Hematopoietic multipotent progenitor cell treated with erythropoietin and hydrocortisone succinate and interleukin-3 and kit ligand, for 6 days (in vitro differentiated cells): ENCODE measurements at regions not wholly inside any gene's neighbourhood (a gene's known extent, or its start where the extent isn't known, plus 50 kb on each side); places are given as distances from the start of the nearest gene placed in this dataset.
A peak's percentile ranks its signal among the peaks of the same experiment; 100 is the strongest.

Experiments
- DNase-seq: peaks from one replicate; pipeline ENCODE4 v3.0.0-alpha.2; 2015

DNA sequence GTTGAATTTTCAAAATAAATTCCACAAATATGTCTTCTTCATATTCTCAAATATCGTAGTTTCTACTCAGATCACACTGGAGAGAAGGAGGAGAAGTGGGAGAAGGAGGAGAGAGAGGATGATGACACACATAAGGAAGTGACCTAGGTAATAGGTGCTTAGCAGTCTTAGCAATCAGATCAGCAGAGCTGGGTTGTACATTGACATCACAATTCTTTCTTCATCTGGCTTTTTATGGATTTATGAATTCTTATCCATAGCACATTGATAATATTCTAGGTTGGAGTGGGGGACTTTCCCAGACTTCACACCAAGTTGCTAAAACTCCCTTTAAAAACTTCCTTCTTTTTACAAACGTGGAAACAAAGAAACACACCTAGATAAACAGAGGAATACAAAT lies 86.9 kb downstream of the FGF9 start:
- no peak for DNase-seq

GRCh38 chr13:21758441-21758840 lies 87.6 kb downstream of the FGF9 start:
- no peak for DNase-seq

- no peak for DNase-seq
Observed at GRCh38 chr13:21759463-21759862, 88.6 kb downstream of the FGF9 start.

- DNase-seq = no peak
Observed at GRCh38 chr13:21759911-21760310, 89.0 kb downstream of the FGF9 start.

GRCh38 chr13:21761770-21762169 lies 90.9 kb downstream of the FGF9 start:
- DNase-seq = no peak

GRCh38 chr13:21762512-21762911 lies 91.6 kb downstream of the FGF9 start:
- no peak for DNase-seq

DNA sequence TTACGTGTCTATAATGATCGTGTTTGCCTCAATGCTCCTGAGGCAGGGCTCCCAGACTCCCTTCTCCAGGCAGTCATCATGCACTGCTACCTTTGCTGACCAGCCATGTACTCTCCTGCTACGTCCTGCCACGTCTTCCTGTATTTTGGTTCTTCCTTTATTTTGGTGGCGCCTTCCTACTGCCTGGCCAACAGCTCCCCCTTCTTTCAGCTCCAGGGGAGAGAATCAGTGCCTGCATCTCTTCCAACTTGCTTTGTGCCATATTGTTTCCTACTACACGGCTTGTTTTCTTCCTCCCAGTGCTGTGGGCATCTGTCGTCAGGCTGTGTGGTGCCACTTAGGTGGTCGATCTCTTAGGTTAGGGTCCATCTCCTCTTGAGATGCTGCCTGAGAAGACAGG lies 96.2 kb downstream of the FGF9 start:
- no peak for DNase-seq

GRCh38 chr13:21771075-21771474 lies 100.2 kb downstream of the FGF9 start:
- DNase-seq = no peak

DNA sequence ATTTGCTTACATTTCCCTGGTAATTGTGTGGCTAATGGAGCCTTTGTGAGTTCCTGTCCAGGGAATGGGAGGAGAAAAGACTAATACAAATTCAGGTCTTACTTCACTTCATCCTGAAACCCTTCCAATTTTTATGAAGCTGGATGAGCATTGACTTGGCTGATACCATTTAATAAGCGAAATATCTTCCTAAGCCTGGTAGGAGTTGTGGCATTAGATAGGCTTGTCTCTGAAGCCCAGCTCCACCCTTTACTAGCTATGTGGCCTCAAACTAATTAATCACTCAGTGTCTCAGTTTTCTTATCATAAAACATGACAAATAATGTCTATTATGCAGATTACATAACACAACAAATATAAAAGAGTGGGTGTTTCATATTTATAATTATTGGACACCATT lies 106.3 kb downstream of the FGF9 start:
- DNase-seq = peak; percentile 38

DNA sequence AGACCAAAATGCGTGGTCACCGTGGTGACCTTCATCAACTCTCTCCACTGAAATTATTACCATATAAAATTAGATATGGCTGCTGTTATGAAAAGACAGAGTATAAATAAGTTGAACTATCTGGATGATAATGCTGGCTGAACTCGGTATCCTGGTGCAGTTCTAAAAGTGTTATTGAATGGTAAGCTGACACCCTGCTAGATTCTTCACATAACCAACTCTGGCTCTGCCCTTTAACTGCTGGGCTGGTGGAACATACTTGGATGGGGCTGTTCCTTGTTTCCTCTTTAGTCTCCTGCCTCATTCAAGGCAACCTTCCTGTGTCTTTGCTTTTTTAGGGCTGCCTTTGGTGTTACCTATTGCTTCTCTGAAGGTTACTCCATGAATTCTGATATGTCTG lies 106.9 kb downstream of the FGF9 start:
- DNase-seq = no peak

GRCh38 chr13:21782736-21783135 lies 111.9 kb downstream of the FGF9 start:
- DNase-seq = no peak

GRCh38 chr13:21785990-21786389 lies 115.1 kb downstream of the FGF9 start:
- DNase-seq = no peak

GRCh38 chr13:21796066-21796465 lies 125.2 kb downstream of the FGF9 start:
- DNase-seq = no peak

DNA sequence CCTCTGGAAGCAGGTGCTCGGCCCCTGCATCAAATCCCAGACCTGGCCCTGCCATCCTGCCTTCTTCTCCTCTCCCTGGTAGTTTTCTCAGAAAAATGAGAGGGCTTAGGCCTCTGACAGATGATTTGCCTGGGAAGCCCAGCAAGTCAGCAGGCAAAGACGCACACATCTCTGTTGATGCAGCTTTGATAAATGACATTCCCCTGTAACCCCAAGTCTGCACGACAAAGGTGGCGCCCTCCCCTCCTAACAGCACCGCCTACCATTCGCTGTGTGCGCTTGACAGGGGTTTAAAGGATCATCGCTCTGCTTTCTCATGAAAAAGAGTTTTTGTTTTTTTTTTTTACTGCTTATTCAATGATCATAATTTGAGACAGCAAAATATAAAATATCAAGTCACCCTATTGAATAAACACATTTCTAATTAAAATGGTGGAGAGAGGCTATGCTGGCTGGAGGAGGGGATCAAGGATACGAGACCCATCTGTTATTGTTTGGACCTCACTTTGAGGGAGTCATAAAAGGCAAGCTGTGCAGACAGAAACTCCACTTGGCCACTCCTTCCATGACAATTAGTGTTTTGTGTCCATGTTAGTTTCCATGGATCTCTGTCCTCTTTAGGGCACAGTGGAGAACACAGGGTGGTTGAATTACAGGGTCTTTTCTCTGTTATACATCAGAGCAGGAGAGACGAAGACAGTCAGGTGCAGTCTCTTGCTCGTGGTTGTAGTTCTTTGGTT lies 126.1 kb downstream of the FGF9 start:
- no peak for DNase-seq

- no peak for DNase-seq
Observed at GRCh38 chr13:21797736-21798135, 126.9 kb downstream of the FGF9 start.

- no peak for DNase-seq
Observed at GRCh38 chr13:21798181-21798580, 127.3 kb downstream of the FGF9 start.

DNA sequence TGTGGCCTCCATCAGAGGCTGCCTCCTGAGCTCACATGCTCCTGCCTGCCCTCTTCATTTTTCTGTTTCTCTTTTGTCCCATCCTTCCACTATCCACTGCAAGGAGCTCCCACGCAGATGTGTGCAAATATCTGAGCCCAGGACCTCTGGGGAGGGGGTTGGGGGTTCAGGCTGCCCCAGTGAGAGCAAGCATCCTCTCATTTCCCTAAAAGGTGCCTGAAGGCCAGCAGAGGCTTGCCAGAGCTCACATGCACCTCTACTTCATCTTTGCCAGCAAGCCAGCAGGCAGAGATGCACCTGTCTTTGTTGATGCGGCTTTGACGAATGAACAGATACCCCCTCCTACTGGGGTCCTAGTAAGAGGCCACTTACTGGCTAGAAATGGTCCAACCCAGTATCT lies 128.8 kb downstream of the FGF9 start:
- DNase-seq = no peak

GRCh38 chr13:21800837-21801616 lies 130.2 kb downstream of the FGF9 start:
- no peak for DNase-seq

DNA sequence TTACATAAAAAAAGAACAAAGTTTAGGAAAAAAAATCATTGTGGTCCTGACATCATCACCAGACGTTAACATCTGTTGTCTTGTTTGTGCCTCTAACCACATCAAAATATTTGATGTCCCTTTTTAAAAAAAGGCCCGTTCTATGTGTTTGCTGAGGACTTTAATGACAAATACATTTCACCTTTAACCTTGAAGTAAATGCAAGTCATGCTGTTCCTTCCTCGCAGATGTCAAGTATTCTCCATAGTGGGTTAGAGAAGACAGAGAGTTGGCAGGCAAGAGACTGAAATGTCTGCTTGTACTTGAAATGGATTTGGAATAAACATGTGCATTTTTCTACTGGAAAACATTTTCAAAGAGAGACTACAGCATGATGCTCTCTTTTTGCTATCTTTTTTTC lies 134.9 kb downstream of the FGF9 start:
- DNase-seq = no peak

DNA sequence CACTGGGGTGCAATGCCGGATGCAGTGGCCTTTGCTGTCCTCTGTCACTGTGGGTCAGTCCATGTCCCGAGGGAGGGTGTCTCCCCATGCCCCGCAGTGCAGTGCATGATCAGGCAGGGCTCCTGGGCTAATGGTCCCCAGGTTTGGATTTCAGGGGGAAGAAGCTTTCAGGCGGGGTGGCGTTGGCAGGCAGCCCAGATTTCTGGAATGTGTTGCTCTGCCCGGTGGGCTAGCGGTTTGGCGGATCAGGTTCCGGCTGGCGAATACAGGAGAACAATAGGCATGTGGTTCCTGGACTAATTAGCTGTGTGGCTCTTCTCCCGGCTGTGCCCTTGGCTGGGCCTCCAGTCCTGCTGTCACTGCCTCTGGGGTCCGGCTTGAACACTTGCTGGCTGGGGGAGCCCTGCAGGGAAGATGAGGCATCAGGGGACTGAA lies 141.3 kb downstream of the FGF9 start:
- no peak for DNase-seq

- no peak for DNase-seq
Observed at GRCh38 chr13:21813110-21813509, 142.2 kb downstream of the FGF9 start.

DNA sequence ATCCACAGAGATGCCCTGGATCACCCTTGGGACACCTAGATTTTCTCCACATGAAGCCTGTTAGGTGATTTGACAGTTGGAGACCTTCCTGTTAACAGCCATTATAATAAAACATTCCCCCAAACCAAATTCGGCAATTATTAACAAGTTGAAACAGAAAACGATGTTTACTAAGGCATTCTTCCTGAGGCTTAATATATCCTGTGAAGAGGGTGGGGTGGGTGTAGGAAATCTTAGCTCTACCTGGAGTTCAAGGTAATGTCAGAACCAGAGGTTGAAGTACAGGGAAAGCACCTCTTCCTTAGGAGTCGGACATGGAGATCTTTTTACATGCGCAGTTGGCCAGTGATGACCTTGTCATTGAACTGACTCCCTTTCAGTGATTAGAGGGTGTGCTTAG lies 143.0 kb downstream of the FGF9 start:
- DNase-seq = no peak

DNA sequence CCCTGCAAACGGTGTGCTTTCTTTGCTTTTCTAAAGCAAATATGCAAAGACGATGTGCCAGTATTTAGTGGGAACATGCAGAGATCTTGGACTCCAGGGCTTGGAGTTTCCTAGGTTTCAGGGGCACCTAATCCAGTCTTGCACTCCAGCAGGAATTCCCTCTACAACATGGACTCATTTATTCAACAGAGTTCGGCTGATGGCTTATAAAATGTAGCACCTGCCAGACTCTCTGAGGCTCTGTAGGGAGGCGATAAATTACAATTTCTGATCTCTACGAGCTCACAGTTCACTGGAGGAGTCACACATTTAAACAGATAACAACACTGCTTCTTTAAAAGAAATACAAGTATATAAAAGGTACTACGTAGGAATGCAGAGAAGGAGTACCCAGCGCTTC lies 143.7 kb downstream of the FGF9 start:
- DNase-seq = no peak

DNA sequence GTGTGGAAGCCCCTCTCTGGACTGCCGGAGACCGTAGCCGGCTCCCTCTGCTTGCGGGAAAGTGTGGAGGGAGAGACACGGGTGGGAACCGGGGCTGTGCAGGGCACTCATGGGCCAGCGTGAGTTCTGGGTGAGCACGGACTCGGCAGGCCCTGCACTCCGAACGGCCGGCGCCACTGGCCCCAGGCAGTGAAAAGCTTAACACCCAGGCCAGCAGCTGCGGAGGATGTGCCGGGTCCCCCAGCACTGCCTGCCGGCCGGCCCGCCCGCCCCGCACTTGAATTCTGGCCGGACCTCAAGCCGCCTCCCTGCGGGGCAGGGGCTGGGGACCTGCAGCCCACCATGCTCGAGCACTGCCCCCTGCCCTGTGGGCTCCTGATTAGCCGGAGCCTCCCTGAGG lies 147.0 kb downstream of the FGF9 start:
- DNase-seq = no peak

- no peak for DNase-seq
Observed at GRCh38 chr13:21822029-21822428, 151.2 kb downstream of the FGF9 start.
